SJCRH30 (cell line): ENCODE measurements at regions not wholly inside any gene's neighbourhood (a gene's known extent, or its start where the extent isn't known, plus 50 kb on each side); places are given as distances from the start of the nearest gene placed in this dataset.
"Not testable (repeated sequence)": the region's sequence is repeated elsewhere in the genome, so short reads cannot be mapped to it uniquely, and the experiment has no call there.

ENCODE experiments used
- DNase-seq, 2 experiments: peaks; one replicate each; pipeline ENCODE4 v3.0.0-alpha.2; 2015 to 2020
- H3K27ac ChIP-seq: fragments of 250-450 bp; sonication (Bioruptor Pico); 2 replicates; pipeline ENCODE4 v1.5.1; 2020; ENCODE audit warnings: mild to moderate bottlenecking, moderate library complexity
- H3K27me3 ChIP-seq: fragments of 250-450 bp; sonication (Bioruptor Pico); 2 replicates; pipeline ENCODE4 v1.5.1; 2020; ENCODE audit warnings: mild to moderate bottlenecking, moderate library complexity
- H3K36me3 ChIP-seq: fragments of 250-450 bp; sonication (Bioruptor Pico); 2 replicates; pipeline ENCODE4 v1.5.1; 2020; ENCODE audit warnings: mild to moderate bottlenecking, moderate library complexity
- H3K4me1 ChIP-seq: fragments of 250-450 bp; sonication (Bioruptor Pico); 2 replicates; pipeline ENCODE4 v1.5.1; 2020; ENCODE audit warnings: mild to moderate bottlenecking, moderate library complexity
- H3K4me3 ChIP-seq: fragments of 250-450 bp; sonication (Bioruptor Pico); 2 replicates; pipeline ENCODE4 v1.5.1; 2020; ENCODE audit warnings: mild to moderate bottlenecking, moderate library complexity
- H3K9me3 ChIP-seq: fragments of 250-450 bp; sonication (Bioruptor Pico); replicated peaks from 2 replicates; pipeline ENCODE4 v1.5.1; 2020; ENCODE audit warnings: mild to moderate bottlenecking, moderate library complexity

GRCh38 chrY:7879245-7879644 lies 967.7 kb upstream of the AMELY start:
- DNase-seq: no peak
- no peak overlapping the region for H3K27ac ChIP-seq
- H3K27me3 ChIP-seq: no peaks in the 10 kb centered on the region
- H3K9me3 ChIP-seq: no peaks in the 10 kb centered on the region
- H3K4me1 ChIP-seq: no peaks in the 10 kb centered on the region
- H3K36me3 ChIP-seq: no peaks in the 10 kb centered on the region
- H3K4me3 ChIP-seq: no peak overlapping the region

DNA sequence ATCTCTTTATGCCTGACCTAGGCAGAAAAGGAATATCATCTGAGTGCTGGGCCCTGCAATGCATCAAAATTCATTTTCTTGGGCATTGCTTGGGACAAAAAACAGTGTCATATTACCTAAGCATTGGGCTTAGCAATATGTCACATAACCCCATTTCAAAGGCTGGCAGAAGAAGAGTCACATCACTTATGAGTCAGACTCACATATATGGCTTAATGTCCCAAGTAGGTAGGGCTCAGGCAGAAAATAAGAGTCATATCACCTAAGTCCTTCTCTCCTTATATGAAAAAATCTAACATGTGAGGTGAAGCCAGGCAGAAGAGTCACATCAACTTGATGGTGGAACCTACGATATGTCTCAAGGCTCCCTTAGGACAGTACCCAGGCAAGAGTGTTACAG lies 967.2 kb upstream of the AMELY start:
- H3K27me3 ChIP-seq: no peaks in the 10 kb centered on the region
- DNase-seq: no peak
- H3K4me1 ChIP-seq: no peaks in the 10 kb centered on the region
- H3K27ac ChIP-seq: no peak overlapping the region
- H3K9me3 ChIP-seq: no peaks in the 10 kb centered on the region
- H3K36me3 ChIP-seq: no peaks in the 10 kb centered on the region
- no peak overlapping the region for H3K4me3 ChIP-seq

DNA sequence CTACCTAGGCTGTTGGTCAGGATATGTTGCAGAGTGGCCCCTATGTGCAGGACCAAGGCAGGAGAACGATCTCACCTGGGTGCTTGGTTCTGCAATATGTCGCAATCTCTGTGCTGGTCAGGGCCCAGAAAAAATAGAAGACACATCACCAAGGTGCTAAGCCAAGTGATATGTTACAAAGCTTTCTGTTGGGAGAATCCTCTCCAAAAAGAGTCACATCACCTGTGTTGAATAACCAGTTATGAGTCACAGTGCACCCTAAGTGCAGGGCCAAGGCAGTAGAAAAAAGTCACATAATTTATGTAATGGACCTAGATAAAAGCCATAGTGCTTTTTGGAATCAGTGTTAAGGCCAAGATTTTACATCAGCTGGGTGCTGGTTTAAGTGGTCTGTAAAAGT lies 965.9 kb upstream of the AMELY start:
- Histone ChIP-seq H3K36me3 (no peaks in the 10 kb centered on the region), H3K27ac (no peak overlapping the region), H3K9me3 (no peaks in the 10 kb centered on the region), H3K27me3 (no peaks in the 10 kb centered on the region), H3K4me3 (no peak overlapping the region), H3K4me1 (no peaks in the 10 kb centered on the region)
- DNase-seq: no peak

DNA sequence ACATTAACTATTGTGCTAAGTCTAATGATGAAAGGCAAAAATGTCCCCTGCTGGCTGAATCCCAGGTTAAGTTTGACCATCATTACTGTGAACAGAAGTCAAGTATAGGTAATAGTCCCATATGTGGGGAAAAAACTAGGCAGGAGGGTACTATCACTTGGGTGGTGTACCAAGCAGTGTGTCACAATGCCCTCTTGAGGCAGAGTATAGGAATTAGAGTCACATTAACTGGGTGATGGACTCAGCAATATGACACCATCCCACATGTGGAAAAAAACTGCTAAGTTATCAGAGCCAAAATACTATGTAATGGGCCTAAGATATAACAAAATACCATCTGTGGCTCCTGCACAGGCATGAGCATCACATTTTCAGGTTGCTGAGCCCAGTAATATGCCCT lies 962.5 kb upstream of the AMELY start:
- no peaks in the 10 kb centered on the region for H3K9me3 ChIP-seq
- H3K27me3 ChIP-seq: no peaks in the 10 kb centered on the region
- H3K36me3 ChIP-seq: no peaks in the 10 kb centered on the region
- no peaks in the 10 kb centered on the region for H3K4me1 ChIP-seq
- DNase-seq: peak in 1 of 2 experiments; percentile 39
- no peak overlapping the region for H3K27ac ChIP-seq
- H3K4me3 ChIP-seq: no peak overlapping the region

DNA sequence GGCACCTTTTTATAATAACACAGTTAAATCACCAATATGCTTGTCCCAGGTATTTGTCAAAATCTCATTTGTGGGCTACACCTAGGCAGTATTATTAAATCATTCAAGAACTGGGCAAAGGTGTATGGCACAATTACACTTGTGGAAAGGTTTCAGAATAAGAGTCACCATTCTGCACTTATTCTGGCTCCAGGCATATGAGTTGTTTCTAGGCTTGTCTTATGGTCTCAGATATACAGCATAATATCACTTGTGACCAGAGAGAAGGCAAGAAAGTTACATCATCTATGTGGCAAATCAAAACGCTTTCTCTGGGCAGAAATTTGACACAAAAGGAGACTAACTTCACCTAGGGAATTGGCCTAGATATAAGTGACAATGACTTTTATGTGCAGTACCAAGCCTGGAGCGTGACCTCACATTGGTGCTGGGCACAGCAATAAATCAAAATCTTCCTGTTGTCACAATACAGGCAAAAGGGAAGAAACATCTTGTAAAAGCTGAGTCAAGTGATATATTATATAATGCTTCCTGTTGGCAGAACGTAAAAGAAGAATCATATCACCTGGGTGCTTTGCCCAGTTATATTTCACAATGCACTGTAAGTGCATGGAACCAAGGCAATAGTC lies 959.9 kb upstream of the AMELY start:
- H3K4me3 ChIP-seq: no peak overlapping the region
- no peaks in the 10 kb centered on the region for H3K9me3 ChIP-seq
- H3K4me1 ChIP-seq: no peaks in the 10 kb centered on the region
- H3K36me3 ChIP-seq: no peaks in the 10 kb centered on the region
- H3K27me3 ChIP-seq: no peaks in the 10 kb centered on the region
- H3K27ac ChIP-seq: no peak overlapping the region
- no peak for DNase-seq

DNA sequence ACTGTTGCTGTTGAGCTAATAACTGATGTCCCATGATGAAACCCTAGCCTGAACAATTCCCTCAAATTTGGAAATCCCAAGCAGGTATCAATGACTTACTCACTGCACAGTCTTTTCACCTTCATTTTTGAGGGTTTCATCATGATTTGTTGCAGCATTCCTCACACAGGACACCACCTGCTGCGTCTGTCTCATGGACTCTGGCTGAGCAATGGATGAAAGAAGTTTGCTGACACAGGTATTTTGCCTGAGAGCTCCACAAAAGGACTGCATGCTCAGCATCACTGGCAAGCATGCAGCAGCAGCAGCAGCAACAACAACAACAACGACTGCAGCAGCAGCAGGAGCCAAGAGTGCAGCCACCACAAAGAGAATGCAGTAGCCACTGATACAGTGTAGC lies 955.4 kb upstream of the AMELY start:
- no peak for DNase-seq
- Histone ChIP-seq H3K27ac (no peak overlapping the region), H3K27me3 (no peaks in the 10 kb centered on the region), H3K4me3 (no peak overlapping the region), H3K4me1 (no peaks in the 10 kb centered on the region), H3K36me3 (no peaks in the 10 kb centered on the region), H3K9me3 (no peaks in the 10 kb centered on the region)

GRCh38 chrY:7860781-7861614 lies 949.4 kb upstream of the AMELY start:
- Histone ChIP-seq H3K4me3 (no peak overlapping the region), H3K9me3 (no peaks in the 10 kb centered on the region), H3K4me1 (no peaks in the 10 kb centered on the region), H3K27ac (no peak overlapping the region), H3K36me3 (no peaks in the 10 kb centered on the region), H3K27me3 (no peaks in the 10 kb centered on the region)
- DNase-seq: no peak

GRCh38 chrY:7850191-7850590 lies 938.6 kb upstream of the AMELY start:
- no peak overlapping the region for H3K27ac ChIP-seq
- DNase-seq: no peak

DNA sequence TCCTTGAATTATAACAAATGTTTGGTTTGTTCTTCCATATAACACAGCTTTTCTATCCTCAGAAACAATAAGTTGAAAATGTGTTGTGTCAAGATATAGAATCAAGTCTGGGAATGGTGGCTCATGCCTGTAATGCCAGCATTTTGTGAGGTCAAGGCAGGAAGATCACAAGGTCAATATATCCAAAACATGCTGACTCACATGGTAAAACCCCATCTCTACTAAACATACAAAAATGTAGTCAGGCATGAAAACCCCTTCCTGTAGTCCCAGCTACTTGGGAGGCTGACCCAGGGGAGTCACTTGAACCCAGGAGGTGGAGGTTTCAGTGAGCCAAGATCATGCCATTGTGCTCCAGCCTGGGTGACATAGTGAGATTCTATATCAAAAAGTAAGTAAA lies 934.2 kb upstream of the AMELY start:
- H3K9me3 ChIP-seq: no peaks in the 10 kb centered on the region
- no peak overlapping the region for H3K27ac ChIP-seq
- H3K27me3 ChIP-seq: no peaks in the 10 kb centered on the region
- H3K4me3 ChIP-seq: no peak overlapping the region
- H3K4me1 ChIP-seq: no peaks in the 10 kb centered on the region
- DNase-seq: no peak
- H3K36me3 ChIP-seq: no peaks in the 10 kb centered on the region

More at GRCh38 chrY:7850191-7850590, 938.6 kb upstream of the AMELY start:
- H3K4me1 ChIP-seq: no peaks in the 10 kb centered on the region
- no peaks in the 10 kb centered on the region for H3K9me3 ChIP-seq
- no peaks in the 10 kb centered on the region for H3K36me3 ChIP-seq
- no peak overlapping the region for H3K4me3 ChIP-seq
- no peaks in the 10 kb centered on the region for H3K27me3 ChIP-seq

DNA sequence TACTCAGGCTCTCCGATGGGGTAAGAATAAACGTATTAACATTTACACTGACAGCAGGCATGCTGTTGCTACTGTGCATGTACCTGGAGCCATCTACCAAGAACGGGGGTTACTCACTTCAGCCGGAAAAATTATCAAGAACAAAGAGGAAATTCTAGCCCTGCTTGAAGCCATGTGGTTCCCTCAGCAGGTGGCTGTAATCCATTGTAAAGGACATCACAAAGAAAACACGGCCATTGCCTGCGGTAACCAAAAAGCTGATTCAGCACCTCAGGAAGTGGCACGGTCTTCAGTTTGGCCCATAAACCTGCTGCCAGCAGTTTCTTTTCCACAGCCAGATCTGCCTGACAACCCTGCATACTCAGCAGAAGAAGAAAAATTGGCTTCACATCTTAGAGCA lies 925.5 kb upstream of the AMELY start:
- Histone ChIP-seq H3K4me3 (no peak overlapping the region), H3K27me3 (no peaks in the 10 kb centered on the region), H3K9me3 (no peaks in the 10 kb centered on the region), H3K36me3 (no peaks in the 10 kb centered on the region), H3K4me1 (no peaks in the 10 kb centered on the region), H3K27ac (no peak overlapping the region)
- peak in 1 of 2 experiments; percentile 12 for DNase-seq

DNA sequence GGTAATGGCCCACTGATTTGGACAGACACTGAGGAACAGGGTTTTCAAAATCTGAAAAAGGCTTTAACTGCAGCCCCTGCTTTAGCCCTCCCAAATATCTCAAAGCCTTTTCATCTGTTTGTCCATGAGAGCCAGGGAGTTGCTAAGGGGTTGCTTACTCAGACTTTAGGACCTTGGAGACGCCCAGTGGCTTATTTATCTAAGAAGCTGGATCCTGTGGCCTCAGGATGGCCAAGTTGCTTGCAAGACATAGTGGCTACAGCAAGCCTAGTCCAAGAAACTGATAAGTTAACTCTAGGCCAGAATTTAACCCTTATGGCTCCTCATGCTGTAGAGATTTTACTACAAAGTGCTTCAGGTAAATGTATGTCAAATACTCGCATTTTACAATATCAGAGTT lies 924.8 kb upstream of the AMELY start:
- no peaks in the 10 kb centered on the region for H3K36me3 ChIP-seq
- H3K27ac ChIP-seq: no peak overlapping the region
- no peaks in the 10 kb centered on the region for H3K27me3 ChIP-seq
- no peak for DNase-seq
- no peak overlapping the region for H3K4me3 ChIP-seq
- no peaks in the 10 kb centered on the region for H3K9me3 ChIP-seq
- H3K4me1 ChIP-seq: no peaks in the 10 kb centered on the region

GRCh38 chrY:7835416-7835815 lies 923.9 kb upstream of the AMELY start:
- Histone ChIP-seq H3K4me1 (no peaks in the 10 kb centered on the region), H3K27me3 (no peaks in the 10 kb centered on the region), H3K4me3 (no peak overlapping the region), H3K36me3 (no peaks in the 10 kb centered on the region), H3K27ac (no peak overlapping the region), H3K9me3 (no peaks in the 10 kb centered on the region)
- no peak for DNase-seq

GRCh38 chrY:7834284-7834683 lies 922.7 kb upstream of the AMELY start:
- H3K4me3 ChIP-seq: no peak overlapping the region
- no peaks in the 10 kb centered on the region for H3K4me1 ChIP-seq
- no peaks in the 10 kb centered on the region for H3K27me3 ChIP-seq
- DNase-seq: no peak
- H3K36me3 ChIP-seq: no peaks in the 10 kb centered on the region
- H3K27ac ChIP-seq: no peak overlapping the region
- H3K9me3 ChIP-seq: no peaks in the 10 kb centered on the region

DNA sequence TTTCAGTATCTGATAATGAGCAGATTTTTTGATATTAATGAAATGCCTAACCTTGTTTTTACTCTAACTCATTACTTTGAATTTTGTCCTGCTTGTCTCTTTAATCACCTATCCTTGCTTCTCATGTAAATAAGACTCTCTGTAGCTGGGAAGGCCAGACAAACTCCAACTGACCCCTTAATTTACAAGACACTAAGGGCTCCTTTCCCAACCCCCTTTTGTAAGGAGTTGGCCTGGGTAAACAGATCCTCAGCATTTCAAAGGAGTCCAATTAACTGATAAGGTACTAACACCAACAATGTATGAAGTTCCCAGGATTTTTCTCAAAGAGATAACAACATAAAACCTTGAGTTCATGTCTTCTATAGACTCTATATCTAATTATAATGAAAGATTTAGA lies 919.3 kb upstream of the AMELY start:
- not testable (repeated sequence) for H3K27ac ChIP-seq, DNase-seq

DNA sequence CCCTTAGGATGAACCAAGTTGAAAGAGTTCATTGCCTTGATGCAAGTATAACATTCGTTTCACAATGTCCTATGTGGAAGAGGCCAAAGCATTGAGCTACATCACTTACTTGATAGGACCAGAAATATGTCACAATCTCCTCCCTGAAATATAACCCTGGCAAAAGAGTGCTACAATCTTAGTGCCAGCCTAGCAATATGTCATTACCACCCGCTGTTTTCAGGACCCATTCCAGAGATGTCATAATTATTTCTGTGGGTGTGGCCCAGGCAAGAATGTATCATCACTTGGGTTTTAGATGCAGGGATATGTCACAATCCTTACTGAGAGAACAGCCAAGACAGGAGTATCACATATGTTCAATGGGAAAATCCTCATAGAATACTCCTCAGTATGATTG lies 915.0 kb upstream of the AMELY start:
- no peaks in the 10 kb centered on the region for H3K4me1 ChIP-seq
- H3K36me3 ChIP-seq: no peaks in the 10 kb centered on the region
- no peaks in the 10 kb centered on the region for H3K27me3 ChIP-seq
- no peak overlapping the region for H3K4me3 ChIP-seq
- no peak for DNase-seq
- H3K27ac ChIP-seq: no peak overlapping the region
- H3K9me3 ChIP-seq: no peaks in the 10 kb centered on the region

More for the DNA sequence above, 919.3 kb upstream of the AMELY start:
- H3K4me1 ChIP-seq, H3K27me3 ChIP-seq, H3K36me3 ChIP-seq, H3K4me3 ChIP-seq, H3K9me3 ChIP-seq: not testable (repeated sequence)

GRCh38 chrY:7825874-7826273 lies 914.3 kb upstream of the AMELY start:
- H3K9me3 ChIP-seq: no peaks in the 10 kb centered on the region
- DNase-seq: no peak
- H3K4me3 ChIP-seq: no peak overlapping the region
- no peak overlapping the region for H3K27ac ChIP-seq
- no peaks in the 10 kb centered on the region for H3K27me3 ChIP-seq
- H3K36me3 ChIP-seq: no peaks in the 10 kb centered on the region
- no peaks in the 10 kb centered on the region for H3K4me1 ChIP-seq
